Tibial nerve (tissue), 4 donors: ENCODE measurements at regions not wholly inside any gene's neighbourhood (a gene's known extent, or its start where the extent isn't known, plus 50 kb on each side); places are given as distances from the start of the nearest gene placed in this dataset.

ENCODE experiments used
- DNase-seq, 2 donors: peaks; one replicate each; pipeline ENCODE4 v3.0.0-alpha.2; 2019; ENCODE audit warnings: low spot score in 2 of 2
- H3K27ac ChIP-seq, 4 donors: fragments of 200-600 bp; sonication (generic) in 3 of 4; one replicate each; pipeline ENCODE4 v1.5.1; 2017 to 2019; ENCODE audit warnings: mild to moderate bottlenecking in 1 of 4
- H3K27me3 ChIP-seq, 2 donors: fragments of 200-600 bp; sonication (generic) in 1 of 2; one replicate each; pipeline versions ENCODE4 v1.5.1 to v1.6.0; 2017 to 2019
- H3K36me3 ChIP-seq, 3 donors: fragments of 200-600 bp; sonication (generic); one replicate each; pipeline ENCODE4 v1.5.1; 2018 to 2019
- H3K4me1 ChIP-seq, 4 donors: fragments of 200-600 bp; sonication (generic) in 3 of 4; one replicate each; pipeline ENCODE4 v1.5.1; 2017 to 2019
- H3K4me3 ChIP-seq, 4 donors: fragments of 200-600 bp; sonication (generic) in 3 of 4; one replicate each; pipeline ENCODE4 v1.5.1; 2017 to 2019; ENCODE audit warnings: mild to moderate bottlenecking in 1 of 4, moderate library complexity in 1 of 4
- H3K9me3 ChIP-seq, 4 donors: fragments of 200-600 bp; sonication (generic) in 3 of 4; one replicate each; pipeline ENCODE4 v1.5.1; 2017 to 2019
- EP300 ChIP-seq, 2 donors: sonication (generic); formaldehyde crosslinking; IDR thresholded peaks; one replicate each; pipeline ENCODE4 v1.6.1; 2017; ENCODE audit warnings: antibody characterized with exemption in 2 of 2, mild to moderate bottlenecking in 1 of 2
- POLR2A ChIP-seq, 2 donors: fragments of 450-650 bp; IDR thresholded peaks; one replicate each; pipeline ENCODE4 v1.6.1; 2017; ENCODE audit warnings: antibody characterized with exemption in 2 of 2, mild to moderate bottlenecking in 2 of 2, moderate library complexity in 2 of 2
- WGBS, 2 donors: methylation state at CpG; one replicate each; pipeline ENCODE4 v1.1.5; 2018; 5-methylcytosine and 5-hydroxymethylcytosine counted together
- TF ChIP-seq, protein P1 (sequence below), 5 experiments: fragments of 200-600 bp in 3 of 5; fragments of 450-650 bp in 2 of 5; sonication (generic) in 3 of 5; IDR thresholded peaks; one replicate each; pipeline ENCODE4 v1.5.1; 2016 to 2019; ENCODE audit warnings: antibody characterized with exemption in 5 of 5, mild to moderate bottlenecking in 3 of 5, moderate library complexity in 2 of 5

DNA sequence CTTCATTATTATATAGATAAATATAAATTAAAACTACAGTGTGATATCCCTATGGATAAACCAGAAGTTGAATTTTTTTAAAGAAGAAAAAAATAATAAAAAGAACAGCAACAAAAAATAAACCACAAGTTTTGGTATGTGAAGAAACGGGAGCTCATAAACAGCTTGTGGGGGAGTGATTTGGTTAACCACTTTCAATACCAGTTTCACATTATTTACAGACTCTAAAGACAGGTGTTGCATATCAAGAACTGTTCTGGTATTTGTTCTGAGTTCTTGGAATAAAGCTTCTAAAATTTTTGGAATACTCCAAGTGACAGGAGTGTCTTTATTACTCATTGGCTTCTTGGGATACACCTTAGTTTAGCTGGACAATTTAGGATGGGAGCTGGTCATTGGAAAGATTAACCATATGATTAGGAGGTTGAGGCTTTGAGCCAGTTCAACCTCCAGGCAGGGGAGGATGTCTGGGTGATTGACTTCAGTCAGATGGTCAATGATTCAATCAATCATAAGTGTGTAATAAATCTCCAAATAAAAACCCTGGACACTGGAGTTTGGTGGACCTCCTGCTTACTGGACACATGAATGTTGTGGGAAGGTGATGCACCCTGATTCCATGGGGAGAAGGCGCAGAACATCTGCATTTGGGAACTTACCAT, 2223.1 kb upstream of the C9orf72 start:
- H3K4me3 ChIP-seq: no peak overlapping the region
- H3K27ac ChIP-seq: no peak overlapping the region
- no peaks in the 10 kb centered on the region for H3K4me1 ChIP-seq
- no peaks in the 10 kb centered on the region for H3K9me3 ChIP-seq
- WGBS, 2 donors: 79 to 80% methylated on average over 2 of the region's 2 CpGs
- DNase-seq: no peak
- no peaks in the 10 kb centered on the region for H3K36me3 ChIP-seq
- no peak for TF ChIP-seq POLR2A (IDR thresholded peaks at IDR 0.05)
- no peak for TF ChIP-seq EP300 (IDR thresholded peaks at IDR 0.05)
- TF ChIP-seq, protein P1, sequence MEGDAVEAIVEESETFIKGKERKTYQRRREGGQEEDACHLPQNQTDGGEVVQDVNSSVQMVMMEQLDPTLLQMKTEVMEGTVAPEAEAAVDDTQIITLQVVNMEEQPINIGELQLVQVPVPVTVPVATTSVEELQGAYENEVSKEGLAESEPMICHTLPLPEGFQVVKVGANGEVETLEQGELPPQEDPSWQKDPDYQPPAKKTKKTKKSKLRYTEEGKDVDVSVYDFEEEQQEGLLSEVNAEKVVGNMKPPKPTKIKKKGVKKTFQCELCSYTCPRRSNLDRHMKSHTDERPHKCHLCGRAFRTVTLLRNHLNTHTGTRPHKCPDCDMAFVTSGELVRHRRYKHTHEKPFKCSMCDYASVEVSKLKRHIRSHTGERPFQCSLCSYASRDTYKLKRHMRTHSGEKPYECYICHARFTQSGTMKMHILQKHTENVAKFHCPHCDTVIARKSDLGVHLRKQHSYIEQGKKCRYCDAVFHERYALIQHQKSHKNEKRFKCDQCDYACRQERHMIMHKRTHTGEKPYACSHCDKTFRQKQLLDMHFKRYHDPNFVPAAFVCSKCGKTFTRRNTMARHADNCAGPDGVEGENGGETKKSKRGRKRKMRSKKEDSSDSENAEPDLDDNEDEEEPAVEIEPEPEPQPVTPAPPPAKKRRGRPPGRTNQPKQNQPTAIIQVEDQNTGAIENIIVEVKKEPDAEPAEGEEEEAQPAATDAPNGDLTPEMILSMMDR (IDR thresholded peaks at IDR 0.05): no peak
- no peaks in the 10 kb centered on the region for H3K27me3 ChIP-seq

- Histone ChIP-seq H3K27ac (no peak overlapping the region), H3K27me3 (no peaks in the 10 kb centered on the region), H3K36me3 (no peaks in the 10 kb centered on the region), H3K4me3 (no peak overlapping the region), H3K4me1 (no peaks in the 10 kb centered on the region), H3K9me3 (no peaks in the 10 kb centered on the region)
- WGBS, 2 donors: 85 to 89% methylated on average over 1 of the region's 1 CpG
- TF ChIP-seq, protein P1 (IDR thresholded peaks at IDR 0.05): no peak
- TF ChIP-seq EP300 (IDR thresholded peaks at IDR 0.05) (no peak), POLR2A (IDR thresholded peaks at IDR 0.05) (no peak)
- DNase-seq: no peak
Observed at GRCh38 chr9:29798599-29798998, 2225.3 kb upstream of the C9orf72 start.

DNA sequence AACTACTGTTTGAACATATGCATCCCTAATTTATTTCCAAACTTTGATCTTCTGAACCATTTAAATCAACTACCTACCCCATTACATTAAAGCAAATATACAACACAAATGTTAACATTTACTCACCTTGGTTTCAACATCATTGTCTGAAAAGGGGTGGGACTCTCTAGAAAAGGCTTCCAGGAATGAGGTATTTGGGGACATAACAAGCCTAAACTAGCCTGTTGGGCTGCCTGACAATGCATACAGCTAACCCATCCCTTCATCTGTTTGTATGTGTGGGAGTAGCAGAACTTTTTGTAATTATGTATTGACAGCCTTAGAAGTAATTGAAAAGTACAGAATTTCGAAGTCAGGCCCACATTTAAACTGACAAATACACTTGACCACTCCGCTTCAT, 2225.9 kb upstream of the C9orf72 start:
- 80 to 85% methylated on average over 2 of the region's 2 CpGs for WGBS, 2 donors
- H3K4me1 ChIP-seq: no peaks in the 10 kb centered on the region
- no peaks in the 10 kb centered on the region for H3K27me3 ChIP-seq
- H3K36me3 ChIP-seq: no peaks in the 10 kb centered on the region
- TF ChIP-seq EP300 (IDR thresholded peaks at IDR 0.05) (no peak), POLR2A (IDR thresholded peaks at IDR 0.05) (no peak)
- TF ChIP-seq, protein P1 (IDR thresholded peaks at IDR 0.05): no peak
- H3K27ac ChIP-seq: no peak overlapping the region
- no peaks in the 10 kb centered on the region for H3K9me3 ChIP-seq
- no peak for DNase-seq
- H3K4me3 ChIP-seq: no peak overlapping the region

- Histone ChIP-seq H3K9me3 (no peaks in the 10 kb centered on the region), H3K4me1 (no peaks in the 10 kb centered on the region), H3K4me3 (no peak overlapping the region), H3K27me3 (no peaks in the 10 kb centered on the region), H3K27ac (no peak overlapping the region), H3K36me3 (no peaks in the 10 kb centered on the region)
- no peak for DNase-seq
- WGBS, 2 donors: 51% methylated on average over 1 of the region's 1 CpG
- TF ChIP-seq POLR2A (IDR thresholded peaks at IDR 0.05) (no peak), EP300 (IDR thresholded peaks at IDR 0.05) (no peak)
- TF ChIP-seq, protein P1 (IDR thresholded peaks at IDR 0.05): no peak
Observed at GRCh38 chr9:29800821-29801220, 2227.5 kb upstream of the C9orf72 start.

- no peaks in the 10 kb centered on the region for H3K9me3 ChIP-seq
- 79 to 89% methylated on average over 3 of the region's 3 CpGs for WGBS, 2 donors
- no peak overlapping the region for H3K4me3 ChIP-seq
- no peak overlapping the region for H3K27ac ChIP-seq
- H3K36me3 ChIP-seq: no peaks in the 10 kb centered on the region
- no peaks in the 10 kb centered on the region for H3K4me1 ChIP-seq
- TF ChIP-seq EP300 (IDR thresholded peaks at IDR 0.05) (no peak), POLR2A (IDR thresholded peaks at IDR 0.05) (no peak)
- no peak for DNase-seq
- no peaks in the 10 kb centered on the region for H3K27me3 ChIP-seq
Observed at GRCh38 chr9:29802454-29802853, 2229.2 kb upstream of the C9orf72 start.
